NCI-H2196 (cell line): ENCODE measurements at regions not wholly inside any gene's neighbourhood (a gene's known extent, or its start where the extent isn't known, plus 50 kb on each side); places are given as distances from the start of the nearest gene placed in this dataset.
"Not testable (repeated sequence)": the region's sequence is repeated elsewhere in the genome, so short reads cannot be mapped to it uniquely, and the experiment has no call there.

Experiments
- DNase-seq: peaks from one replicate; lab custom pipeline; 2025; ENCODE audit not compliant: unreplicated experiment; lab: John Stamatoyannopoulos, UW

- peak; percentile 91 for DNase-seq
These were observed 148.1 kb upstream of the NOTCH2NLA start for GRCh38 chr1:146376708-146377496.

- DNase-seq = peak; percentile 64
These were observed 147.5 kb upstream of the NOTCH2NLA start for GRCh38 chr1:146376309-146376707.

- not testable (repeated sequence) for DNase-seq
These were observed 146.3 kb upstream of the NOTCH2NLA start for GRCh38 chr1:146375108-146375507.

- not testable (repeated sequence) for DNase-seq
These were observed 141.1 kb upstream of the NOTCH2NLA start for GRCh38 chr1:146369940-146370339.

GRCh38 chr1:146355373-146355772, 126.6 kb upstream of the NOTCH2NLA start:
- DNase-seq = not testable (repeated sequence)

GRCh38 chr1:146326863-146327262, 98.0 kb upstream of the NOTCH2NLA start:
- DNase-seq = not testable (repeated sequence)

GRCh38 chr1:146324463-146324862, 95.6 kb upstream of the NOTCH2NLA start:
- not testable (repeated sequence) for DNase-seq

- DNase-seq = not testable (repeated sequence)
These were observed 94.5 kb upstream of the NOTCH2NLA start for GRCh38 chr1:146323302-146323701.

- not testable (repeated sequence) for DNase-seq
These were observed 94.1 kb upstream of the NOTCH2NLA start for GRCh38 chr1:146322893-146323292.

GRCh38 chr1:146318715-146319114, 89.9 kb upstream of the NOTCH2NLA start:
- DNase-seq = not testable (repeated sequence)

GRCh38 chr1:146317785-146318184, 89.0 kb upstream of the NOTCH2NLA start:
- not testable (repeated sequence) for DNase-seq

GRCh38 chr1:146314449-146315246, 85.8 kb upstream of the NOTCH2NLA start:
- not testable (repeated sequence) for DNase-seq

GRCh38 chr1:146310579-146310978, 81.8 kb upstream of the NOTCH2NLA start:
- DNase-seq = not testable (repeated sequence)

- DNase-seq = not testable (repeated sequence)
These were observed 80.6 kb upstream of the NOTCH2NLA start for GRCh38 chr1:146309427-146309826.

- DNase-seq = not testable (repeated sequence)
These were observed 80.1 kb upstream of the NOTCH2NLA start for GRCh38 chr1:146308892-146309291.

GRCh38 chr1:146308152-146308551, 79.3 kb upstream of the NOTCH2NLA start:
- DNase-seq = not testable (repeated sequence)

GRCh38 chr1:146307632-146308031, 78.8 kb upstream of the NOTCH2NLA start:
- DNase-seq = not testable (repeated sequence)

GRCh38 chr1:146306651-146307050, 77.8 kb upstream of the NOTCH2NLA start:
- not testable (repeated sequence) for DNase-seq

GRCh38 chr1:146305442-146305841, 76.6 kb upstream of the NOTCH2NLA start:
- DNase-seq = not testable (repeated sequence)

GRCh38 chr1:146298575-146298897, 69.7 kb upstream of the NOTCH2NLA start:
- not testable (repeated sequence) for DNase-seq

- DNase-seq = not testable (repeated sequence)
These were observed 69.2 kb upstream of the NOTCH2NLA start for GRCh38 chr1:146297781-146298574.
